ENCODE measurements at regions not wholly inside any gene's neighbourhood (a gene's known extent, or its start where the extent isn't known, plus 50 kb on each side); places are given as distances from the start of the nearest gene placed in this dataset.
"Not testable (repeated sequence)": the region's sequence is repeated elsewhere in the genome, so short reads cannot be mapped to it uniquely, and the experiment has no call there.

- no peak overlapping the region for H3K27ac ChIP-seq
These were observed 70.2 kb upstream of the MUCL1 start for GRCh38 chr12:54784115-54784514.

GRCh38 chr12:54777031-54777430 is 77.3 kb upstream of the MUCL1 start:
- 50 to 75% (median 65%) methylated on average over 1 of the region's 1 CpG for WGBS, 4 donors
- intact Hi-C loops (cut with DNase I); H3K36me3 ChIP-seq (replicated peaks in 1 of 2): not testable (repeated sequence)

More at GRCh38 chr12:54784115-54784514, 70.2 kb upstream of the MUCL1 start:
- no peaks in the 10 kb centered on the region for H3K27me3 ChIP-seq
- DNase-seq, result no peak
- no peaks in the 10 kb centered on the region for H3K36me3 ChIP-seq (replicated peaks in 1 of 2)
- intact Hi-C loops (cut with DNase I), result no loop called here
- no peaks in the 10 kb centered on the region for H3K4me1 ChIP-seq (replicated peaks in 1 of 2)
- peaks cover 0 to 9% (median 0%) of the 10 kb centered on the region in 3 donors for H3K9me3 ChIP-seq (replicated peaks in 1 of 3)
- TF ChIP-seq CTCF (IDR thresholded peaks at IDR 0.05), result no peak
- no peak for TF ChIP-seq POLR2A (IDR thresholded peaks at IDR 0.05)
- no peak overlapping the region for H3K4me3 ChIP-seq

GRCh38 chr12:54773593-54773992 is 80.7 kb upstream of the MUCL1 start:
- no peaks in the 10 kb centered on the region for H3K4me1 ChIP-seq (replicated peaks in 1 of 2)
- intact Hi-C loops (cut with DNase I), result no loop called here
- no peak for TF ChIP-seq CTCF (IDR thresholded peaks at IDR 0.05)
- no peak for TF ChIP-seq POLR2A (IDR thresholded peaks at IDR 0.05)
- H3K4me3 ChIP-seq, result no peak overlapping the region
- DNase-seq, result no peak
- no peaks in the 10 kb centered on the region for H3K36me3 ChIP-seq (replicated peaks in 1 of 2)
- H3K27me3 ChIP-seq, result no peaks in the 10 kb centered on the region
- WGBS, 4 donors, result 85 to 100% (median 92%) methylated on average over 1 of the region's 1 CpG
- H3K27ac ChIP-seq, result no peak overlapping the region
- no peaks in the 10 kb centered on the region for H3K9me3 ChIP-seq (replicated peaks in 1 of 3)

More at GRCh38 chr12:54777031-54777430, 77.3 kb upstream of the MUCL1 start:
- H3K4me1 ChIP-seq (replicated peaks in 1 of 2); H3K27ac ChIP-seq; H3K27me3 ChIP-seq; H3K4me3 ChIP-seq; DNase-seq; H3K9me3 ChIP-seq (replicated peaks in 1 of 3): not testable (repeated sequence)

GRCh38 chr12:54765652-54766051 is 88.7 kb upstream of the MUCL1 start:
- intact Hi-C loops (cut with DNase I), result no loop called here
- no peak for TF ChIP-seq CTCF (IDR thresholded peaks at IDR 0.05)
- no peak for TF ChIP-seq POLR2A (IDR thresholded peaks at IDR 0.05)
- H3K9me3 ChIP-seq (replicated peaks in 1 of 3), result no peaks in the 10 kb centered on the region
- H3K27me3 ChIP-seq, result no peaks in the 10 kb centered on the region
- WGBS, 4 donors, result 7 to 12% (median 10%) methylated on average over 1 of the region's 1 CpG
- no peak overlapping the region for H3K27ac ChIP-seq
- H3K4me1 ChIP-seq (replicated peaks in 1 of 2), result no peaks in the 10 kb centered on the region
- no peaks in the 10 kb centered on the region for H3K36me3 ChIP-seq (replicated peaks in 1 of 2)
- H3K4me3 ChIP-seq, result no peak overlapping the region
- DNase-seq, result no peak

- intact Hi-C loops (cut with DNase I), result no loop called here
- WGBS, 4 donors, result 19 to 42% (median 29%) methylated on average over 1 of the region's 1 CpG
- no peaks in the 10 kb centered on the region for H3K9me3 ChIP-seq (replicated peaks in 1 of 3)
- H3K4me1 ChIP-seq (replicated peaks in 1 of 2), result no peaks in the 10 kb centered on the region
- no peak overlapping the region for H3K4me3 ChIP-seq
- H3K27ac ChIP-seq, result no peak overlapping the region
- no peak for DNase-seq
- H3K36me3 ChIP-seq (replicated peaks in 1 of 2), result no peaks in the 10 kb centered on the region
- peaks cover 6% of the 10 kb centered on the region for H3K27me3 ChIP-seq
- TF ChIP-seq CTCF (IDR thresholded peaks at IDR 0.05) (no peak), POLR2A (IDR thresholded peaks at IDR 0.05) (no peak)
These were observed 91.9 kb upstream of the MUCL1 start for GRCh38 chr12:54762390-54762789.
